ENCODE measurements at regions not wholly inside any gene's neighbourhood (a gene's known extent, or its start where the extent isn't known, plus 50 kb on each side); places are given as distances from the start of the nearest gene placed in this dataset.

DNA sequence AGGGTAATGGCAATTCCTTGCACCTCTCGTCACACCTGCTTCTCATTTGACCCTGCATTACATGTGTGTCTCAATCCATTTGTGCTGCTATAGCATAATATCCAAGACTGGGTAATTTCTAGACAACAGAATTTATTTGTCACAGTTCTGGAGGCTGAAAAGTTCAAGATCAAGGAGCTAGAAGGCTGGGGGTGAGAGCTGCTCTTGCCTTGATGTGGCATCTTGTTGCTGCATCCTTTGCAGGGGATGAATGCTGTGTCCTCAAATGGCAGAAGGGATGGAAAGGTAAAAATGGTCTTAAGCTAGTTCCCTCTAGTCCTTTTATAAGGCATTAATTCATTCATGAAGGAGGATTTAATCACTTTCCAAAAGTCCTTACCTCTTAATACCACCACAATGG lies 323.7 kb upstream of the RPS23 start:
- H3K79me1 ChIP-seq (ENCODE audit: low read length), result no peaks in the 10 kb centered on the region
- H3K27me3 ChIP-seq (ENCODE audit: insufficient read depth, low read length), result no peaks in the 10 kb centered on the region
- no peak overlapping the region for H3K23ac ChIP-seq (ENCODE audit: low read length)
- peaks cover 2% of the 10 kb centered on the region for H3K9me3 ChIP-seq (ENCODE audit: insufficient read depth, low read depth, low read length)
- no peak overlapping the region for H3K9ac ChIP-seq (ENCODE audit: low read length)
- H4K12ac ChIP-seq (ENCODE audit: low read depth, low read length), result no peak overlapping the region
- H2BK120ac ChIP-seq (ENCODE audit: insufficient read depth, low read length, poor library complexity), result no peak overlapping the region
- H3K36me3 ChIP-seq (ENCODE audit: control insufficient read depth in 1 of 2, insufficient read depth in 2 of 2, low read length in 2 of 2), result no peaks in the 10 kb centered on the region
- H3K79me2 ChIP-seq (ENCODE audit: control insufficient read depth, insufficient read depth, low read length, poor library complexity), result no peaks in the 10 kb centered on the region
- no peak for DNase-seq
- H2AFZ ChIP-seq (ENCODE audit: insufficient read depth, low read length, poor library complexity), result no peak overlapping the region
- H3K4ac ChIP-seq (ENCODE audit: low read depth, low read length), result no peak overlapping the region
- H2BK5ac ChIP-seq (ENCODE audit: low read depth, low read length, poor library complexity), result no peak overlapping the region
- H3K27ac ChIP-seq (ENCODE audit: low read depth, low read length), result no peak overlapping the region
- no peak overlapping the region for H3K18ac ChIP-seq (ENCODE audit: low read length)
- WGBS (ENCODE audit: extremely low coverage, insufficient coverage, insufficient read length), result no CpG with 5 or more reads among the region's 1 CpG
- no peak overlapping the region for H4K91ac ChIP-seq (ENCODE audit: low read depth, low read length)
- no peak overlapping the region for H3K4me2 ChIP-seq (ENCODE audit: low read length)
- no peaks in the 10 kb centered on the region for H3K4me1 ChIP-seq (ENCODE audit: control insufficient read depth in 1 of 2, insufficient read depth in 2 of 2, low read length in 2 of 2)
- no peak overlapping the region for H2BK12ac ChIP-seq (ENCODE audit: low read length)
- no peak overlapping the region for H3K4me3 ChIP-seq (ENCODE audit: low read depth, low read length)
- no peak overlapping the region for H3K14ac ChIP-seq (ENCODE audit: low read length)
- H2AK5ac ChIP-seq (ENCODE audit: low read length), result no peak overlapping the region
- no peak overlapping the region for H4K8ac ChIP-seq (ENCODE audit: low read depth, low read length)

DNA sequence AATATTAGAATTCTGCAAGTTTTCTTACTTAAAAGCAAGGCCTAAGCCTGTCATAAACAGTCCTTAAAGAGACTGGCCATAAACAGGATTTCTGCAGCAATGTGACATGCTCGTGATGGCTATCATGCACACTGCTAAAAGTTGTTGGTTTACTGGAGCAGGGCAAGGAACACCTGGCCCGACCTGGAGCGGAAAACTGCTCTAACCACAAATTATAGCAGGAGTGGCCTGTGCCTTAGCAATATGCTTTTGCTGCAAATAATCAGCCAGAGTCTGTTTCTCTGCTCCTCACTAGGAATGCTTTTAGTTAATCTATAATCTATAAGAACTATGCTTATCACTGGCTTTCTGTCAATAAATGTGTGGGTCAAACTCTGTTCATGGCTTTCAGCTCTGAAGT lies 322.9 kb upstream of the RPS23 start:
- Histone ChIP-seq H3K23ac (ENCODE audit: low read length) (no peak overlapping the region), H3K14ac (ENCODE audit: low read length) (no peak overlapping the region), H4K12ac (ENCODE audit: low read depth, low read length) (no peak overlapping the region), H3K4me3 (ENCODE audit: low read depth, low read length) (no peak overlapping the region), H3K27ac (ENCODE audit: low read depth, low read length) (no peak overlapping the region), H2AFZ (ENCODE audit: insufficient read depth, low read length, poor library complexity) (no peak overlapping the region), H2AK5ac (ENCODE audit: low read length) (no peak overlapping the region), H2BK120ac (ENCODE audit: insufficient read depth, low read length, poor library complexity) (no peak overlapping the region), H3K9ac (ENCODE audit: low read length) (no peak overlapping the region), H3K79me1 (ENCODE audit: low read length) (no peaks in the 10 kb centered on the region), H3K36me3 (ENCODE audit: control insufficient read depth in 1 of 2, insufficient read depth in 2 of 2, low read length in 2 of 2) (no peaks in the 10 kb centered on the region), H4K8ac (ENCODE audit: low read depth, low read length) (no peak overlapping the region), H3K4ac (ENCODE audit: low read depth, low read length) (no peak overlapping the region), H2BK12ac (ENCODE audit: low read length) (no peak overlapping the region), H3K79me2 (ENCODE audit: control insufficient read depth, insufficient read depth, low read length, poor library complexity) (no peaks in the 10 kb centered on the region), H3K4me1 (ENCODE audit: control insufficient read depth in 1 of 2, insufficient read depth in 2 of 2, low read length in 2 of 2) (no peaks in the 10 kb centered on the region), H3K4me2 (ENCODE audit: low read length) (no peak overlapping the region), H3K27me3 (ENCODE audit: insufficient read depth, low read length) (no peaks in the 10 kb centered on the region), H2BK5ac (ENCODE audit: low read depth, low read length, poor library complexity) (no peak overlapping the region), H4K91ac (ENCODE audit: low read depth, low read length) (no peak overlapping the region), H3K18ac (ENCODE audit: low read length) (no peak overlapping the region), H3K9me3 (ENCODE audit: insufficient read depth, low read depth, low read length) (peaks cover 2% of the 10 kb centered on the region)
- DNase-seq, result no peak
- no CpG with 5 or more reads among the region's 3 CpGs for WGBS (ENCODE audit: extremely low coverage, insufficient coverage, insufficient read length)

DNA sequence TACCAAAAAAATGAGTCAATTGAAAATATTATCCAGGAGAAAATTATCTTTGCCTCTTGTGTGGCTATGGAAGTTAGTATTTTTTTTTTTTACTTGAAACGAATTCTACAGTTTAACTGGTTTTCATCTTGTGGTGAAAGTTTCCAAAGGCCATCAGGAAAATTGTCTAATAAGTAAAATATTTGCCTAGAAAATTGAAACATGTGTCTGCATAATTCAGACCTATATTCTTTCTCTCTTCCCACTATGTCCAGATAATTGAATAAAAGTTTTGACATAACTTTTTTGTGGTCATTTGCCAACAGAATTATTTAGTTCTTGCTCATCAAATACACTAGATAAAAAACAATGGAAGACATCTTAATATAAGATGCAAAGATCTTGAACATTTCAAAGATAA lies 321.5 kb upstream of the RPS23 start:
- no peak for DNase-seq
- Histone ChIP-seq H3K27ac (ENCODE audit: low read depth, low read length) (no peak overlapping the region), H2AK5ac (ENCODE audit: low read length) (no peak overlapping the region), H3K4me2 (ENCODE audit: low read length) (no peak overlapping the region), H3K4me1 (ENCODE audit: control insufficient read depth in 1 of 2, insufficient read depth in 2 of 2, low read length in 2 of 2) (no peaks in the 10 kb centered on the region), H3K79me1 (ENCODE audit: low read length) (no peaks in the 10 kb centered on the region), H3K4ac (ENCODE audit: low read depth, low read length) (no peak overlapping the region), H3K18ac (ENCODE audit: low read length) (no peak overlapping the region), H4K91ac (ENCODE audit: low read depth, low read length) (no peak overlapping the region), H3K79me2 (ENCODE audit: control insufficient read depth, insufficient read depth, low read length, poor library complexity) (no peaks in the 10 kb centered on the region), H3K14ac (ENCODE audit: low read length) (no peak overlapping the region), H2BK120ac (ENCODE audit: insufficient read depth, low read length, poor library complexity) (no peak overlapping the region), H4K8ac (ENCODE audit: low read depth, low read length) (no peak overlapping the region), H3K9me3 (ENCODE audit: insufficient read depth, low read depth, low read length) (no peaks in the 10 kb centered on the region), H3K23ac (ENCODE audit: low read length) (no peak overlapping the region), H2BK12ac (ENCODE audit: low read length) (no peak overlapping the region), H3K9ac (ENCODE audit: low read length) (no peak overlapping the region), H2BK5ac (ENCODE audit: low read depth, low read length, poor library complexity) (no peak overlapping the region), H3K27me3 (ENCODE audit: insufficient read depth, low read length) (no peaks in the 10 kb centered on the region), H3K36me3 (ENCODE audit: control insufficient read depth in 1 of 2, insufficient read depth in 2 of 2, low read length in 2 of 2) (no peaks in the 10 kb centered on the region), H2AFZ (ENCODE audit: insufficient read depth, low read length, poor library complexity) (no peak overlapping the region), H4K12ac (ENCODE audit: low read depth, low read length) (no peak overlapping the region), H3K4me3 (ENCODE audit: low read depth, low read length) (no peak overlapping the region)
- no CpG with 5 or more reads among the region's 1 CpG for WGBS (ENCODE audit: extremely low coverage, insufficient coverage, insufficient read length)

DNA sequence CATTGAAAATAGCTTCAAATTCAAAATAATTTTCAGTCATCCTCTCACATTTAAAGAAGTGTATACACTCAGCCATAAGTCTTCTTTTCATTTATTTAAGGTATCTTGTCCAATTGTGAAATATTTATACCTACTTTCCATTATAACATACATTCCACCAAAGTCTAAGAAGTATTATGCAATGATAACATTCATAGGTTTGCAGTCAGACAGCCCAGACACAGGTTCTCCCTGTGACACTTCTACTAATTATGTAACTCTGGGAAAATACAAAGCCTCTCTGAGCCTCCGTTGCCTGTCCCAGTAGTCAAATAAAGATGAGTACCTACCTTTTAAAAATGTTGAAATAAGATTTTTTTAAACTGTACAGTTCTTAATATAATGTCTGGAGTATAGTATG lies 320.9 kb upstream of the RPS23 start:
- no peaks in the 10 kb centered on the region for H3K79me1 ChIP-seq (ENCODE audit: low read length)
- DNase-seq, result peak in 1 of 2 donors; percentile 25
- H3K4me3 ChIP-seq (ENCODE audit: low read depth, low read length), result no peak overlapping the region
- H2BK120ac ChIP-seq (ENCODE audit: insufficient read depth, low read length, poor library complexity), result no peak overlapping the region
- H2AFZ ChIP-seq (ENCODE audit: insufficient read depth, low read length, poor library complexity), result no peak overlapping the region
- no peak overlapping the region for H2AK5ac ChIP-seq (ENCODE audit: low read length)
- no peaks in the 10 kb centered on the region for H3K36me3 ChIP-seq (ENCODE audit: control insufficient read depth in 1 of 2, insufficient read depth in 2 of 2, low read length in 2 of 2)
- no CpG with 5 or more reads among the region's 1 CpG for WGBS (ENCODE audit: extremely low coverage, insufficient coverage, insufficient read length)
- H3K79me2 ChIP-seq (ENCODE audit: control insufficient read depth, insufficient read depth, low read length, poor library complexity), result no peaks in the 10 kb centered on the region
- no peak overlapping the region for H4K91ac ChIP-seq (ENCODE audit: low read depth, low read length)
- no peaks in the 10 kb centered on the region for H3K9me3 ChIP-seq (ENCODE audit: insufficient read depth, low read depth, low read length)
- no peak overlapping the region for H4K8ac ChIP-seq (ENCODE audit: low read depth, low read length)
- H3K27me3 ChIP-seq (ENCODE audit: insufficient read depth, low read length), result no peaks in the 10 kb centered on the region
- no peaks in the 10 kb centered on the region for H3K4me1 ChIP-seq (ENCODE audit: control insufficient read depth in 1 of 2, insufficient read depth in 2 of 2, low read length in 2 of 2)
- no peak overlapping the region for H3K9ac ChIP-seq (ENCODE audit: low read length)
- no peak overlapping the region for H4K12ac ChIP-seq (ENCODE audit: low read depth, low read length)
- H3K18ac ChIP-seq (ENCODE audit: low read length), result no peak overlapping the region
- H3K4ac ChIP-seq (ENCODE audit: low read depth, low read length), result no peak overlapping the region
- no peak overlapping the region for H2BK5ac ChIP-seq (ENCODE audit: low read depth, low read length, poor library complexity)
- no peak overlapping the region for H3K27ac ChIP-seq (ENCODE audit: low read depth, low read length)
- no peak overlapping the region for H3K23ac ChIP-seq (ENCODE audit: low read length)
- H3K4me2 ChIP-seq (ENCODE audit: low read length), result no peak overlapping the region
- H2BK12ac ChIP-seq (ENCODE audit: low read length), result no peak overlapping the region
- H3K14ac ChIP-seq (ENCODE audit: low read length), result no peak overlapping the region

DNA sequence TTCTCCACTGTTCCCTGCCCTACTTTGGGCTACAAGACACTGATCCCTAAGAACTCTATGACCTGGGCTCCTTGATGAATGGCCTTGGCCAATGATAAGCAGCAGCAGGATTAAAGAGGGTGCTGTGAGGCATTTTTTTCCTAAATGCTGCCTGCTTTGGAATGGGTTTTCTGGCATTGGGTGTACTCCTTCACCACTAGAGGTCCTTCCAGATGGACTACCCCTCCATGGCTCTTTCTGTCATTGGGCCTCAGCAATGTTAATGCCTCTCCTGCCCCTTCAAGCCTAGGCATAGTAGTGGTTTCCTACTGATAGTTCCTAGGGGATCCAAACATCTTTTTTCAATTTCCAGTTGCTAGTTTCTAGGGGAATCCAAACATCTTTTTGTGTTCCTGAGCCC lies 319.3 kb upstream of the RPS23 start:
- H3K4me3 ChIP-seq (ENCODE audit: low read depth, low read length), result no peak overlapping the region
- H2BK5ac ChIP-seq (ENCODE audit: low read depth, low read length, poor library complexity), result no peak overlapping the region
- no peak overlapping the region for H3K27ac ChIP-seq (ENCODE audit: low read depth, low read length)

More for the DNA sequence above, 319.3 kb upstream of the RPS23 start:
- Histone ChIP-seq H2AK5ac (ENCODE audit: low read length) (no peak overlapping the region), H2BK120ac (ENCODE audit: insufficient read depth, low read length, poor library complexity) (no peak overlapping the region), H3K79me1 (ENCODE audit: low read length) (no peaks in the 10 kb centered on the region), H3K79me2 (ENCODE audit: control insufficient read depth, insufficient read depth, low read length, poor library complexity) (no peaks in the 10 kb centered on the region), H3K9me3 (ENCODE audit: insufficient read depth, low read depth, low read length) (no peaks in the 10 kb centered on the region), H2AFZ (ENCODE audit: insufficient read depth, low read length, poor library complexity) (no peak overlapping the region), H4K8ac (ENCODE audit: low read depth, low read length) (no peak overlapping the region), H3K36me3 (ENCODE audit: control insufficient read depth in 1 of 2, insufficient read depth in 2 of 2, low read length in 2 of 2) (no peaks in the 10 kb centered on the region), H3K4ac (ENCODE audit: low read depth, low read length) (no peak overlapping the region), H3K4me1 (ENCODE audit: control insufficient read depth in 1 of 2, insufficient read depth in 2 of 2, low read length in 2 of 2) (no peaks in the 10 kb centered on the region), H3K9ac (ENCODE audit: low read length) (no peak overlapping the region), H4K12ac (ENCODE audit: low read depth, low read length) (no peak overlapping the region), H3K18ac (ENCODE audit: low read length) (no peak overlapping the region), H4K91ac (ENCODE audit: low read depth, low read length) (no peak overlapping the region), H3K23ac (ENCODE audit: low read length) (no peak overlapping the region), H3K27me3 (ENCODE audit: insufficient read depth, low read length) (no peaks in the 10 kb centered on the region), H3K14ac (ENCODE audit: low read length) (no peak overlapping the region), H2BK12ac (ENCODE audit: low read length) (no peak overlapping the region), H3K4me2 (ENCODE audit: low read length) (no peak overlapping the region)
- DNase-seq, result no peak

Measured in trophoblast cell (in vitro differentiated cells and primary cell).